Prostate gland (tissue), 2 donors: ENCODE measurements at regions not wholly inside any gene's neighbourhood (a gene's known extent, or its start where the extent isn't known, plus 50 kb on each side); places are given as distances from the start of the nearest gene placed in this dataset.

ENCODE experiments used
- POLR2A ChIP-seq: fragments of 450-650 bp; IDR thresholded peaks from one replicate; pipeline ENCODE4 v1.6.1; 2016; ENCODE audit warnings: antibody characterized with exemption, mild to moderate bottlenecking
- TF ChIP-seq, protein P1 (sequence below), 4 experiments: fragments of 200-600 bp in 2 of 4; fragments of 450-650 bp in 2 of 4; sonication (generic) in 2 of 4; IDR thresholded peaks; 1 replicate in 3 of 4; 2 replicates in 1 of 4; pipeline ENCODE4 v1.5.1; 2016 to 2019; ENCODE audit warnings: antibody characterized with exemption in 4 of 4, mild to moderate bottlenecking in 2 of 4, moderate library complexity in 2 of 4

DNA sequence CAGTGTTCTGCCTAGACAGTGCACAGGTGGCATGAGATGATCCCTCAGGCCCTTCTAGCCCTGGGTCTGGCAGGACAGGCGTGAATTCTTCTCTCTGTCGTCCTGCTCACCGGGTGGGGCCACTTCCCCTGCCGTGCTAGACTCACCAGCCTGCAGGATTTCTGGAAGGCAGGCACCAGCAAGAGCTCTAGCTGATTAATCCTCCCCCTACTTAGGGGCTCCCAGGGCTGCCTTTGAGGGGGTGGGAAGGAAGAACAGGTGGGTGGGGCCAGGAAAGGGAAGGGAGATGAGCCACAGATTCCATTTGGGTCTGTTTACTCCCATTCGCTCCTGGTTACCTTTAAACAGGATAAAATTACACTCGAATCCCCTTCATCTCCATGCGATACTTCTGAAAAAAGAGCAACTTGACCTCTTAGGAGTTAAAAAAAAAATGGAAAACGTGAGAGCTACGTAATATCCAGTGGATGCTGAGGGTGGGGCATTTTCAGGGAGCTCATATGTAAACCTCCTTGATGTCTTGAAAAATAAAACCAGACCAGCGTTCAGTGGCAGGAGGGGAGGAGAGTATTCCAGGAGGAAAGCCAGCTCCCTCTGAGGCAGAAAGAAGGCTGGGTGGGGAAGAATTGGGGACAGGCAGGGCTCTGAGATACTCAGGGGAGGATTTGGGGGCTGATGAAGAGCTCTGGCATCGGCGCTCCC lies 665.5 kb downstream of the PTPRU start:
- TF ChIP-seq POLR2A, result no peak
- TF ChIP-seq, protein P1, sequence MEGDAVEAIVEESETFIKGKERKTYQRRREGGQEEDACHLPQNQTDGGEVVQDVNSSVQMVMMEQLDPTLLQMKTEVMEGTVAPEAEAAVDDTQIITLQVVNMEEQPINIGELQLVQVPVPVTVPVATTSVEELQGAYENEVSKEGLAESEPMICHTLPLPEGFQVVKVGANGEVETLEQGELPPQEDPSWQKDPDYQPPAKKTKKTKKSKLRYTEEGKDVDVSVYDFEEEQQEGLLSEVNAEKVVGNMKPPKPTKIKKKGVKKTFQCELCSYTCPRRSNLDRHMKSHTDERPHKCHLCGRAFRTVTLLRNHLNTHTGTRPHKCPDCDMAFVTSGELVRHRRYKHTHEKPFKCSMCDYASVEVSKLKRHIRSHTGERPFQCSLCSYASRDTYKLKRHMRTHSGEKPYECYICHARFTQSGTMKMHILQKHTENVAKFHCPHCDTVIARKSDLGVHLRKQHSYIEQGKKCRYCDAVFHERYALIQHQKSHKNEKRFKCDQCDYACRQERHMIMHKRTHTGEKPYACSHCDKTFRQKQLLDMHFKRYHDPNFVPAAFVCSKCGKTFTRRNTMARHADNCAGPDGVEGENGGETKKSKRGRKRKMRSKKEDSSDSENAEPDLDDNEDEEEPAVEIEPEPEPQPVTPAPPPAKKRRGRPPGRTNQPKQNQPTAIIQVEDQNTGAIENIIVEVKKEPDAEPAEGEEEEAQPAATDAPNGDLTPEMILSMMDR (IDR thresholded peaks at IDR 0.05), result no peak
